Mesendoderm (in vitro differentiated cells): ENCODE measurements at regions not wholly inside any gene's neighbourhood (a gene's known extent, or its start where the extent isn't known, plus 50 kb on each side); places are given as distances from the start of the nearest gene placed in this dataset.
A peak's percentile ranks its signal among the peaks of the same experiment; 100 is the strongest.

Source experiments
- DNase-seq: peaks from one replicate; pipeline ENCODE4 v3.0.0; 2013
- H2AK5ac ChIP-seq: 2 replicates; pipeline ENCODE4 v1.6.1; 2013; ENCODE audit warnings: low read length, inconsistent platforms
- H2BK120ac ChIP-seq: 2 replicates; pipeline ENCODE4 v1.6.1; 2013; ENCODE audit warnings: low read depth, mild to moderate bottlenecking, low read length, moderate library complexity, mixed read lengths
- H2BK15ac ChIP-seq: replicated peaks from 2 replicates; pipeline ENCODE4 v1.6.1; 2013; ENCODE audit warnings: low read depth, mild to moderate bottlenecking, moderate library complexity
- H2BK5ac ChIP-seq: 2 replicates; pipeline ENCODE4 v1.6.1; 2013; ENCODE audit warnings: low read length, inconsistent platforms
- H3K18ac ChIP-seq: 2 replicates; pipeline ENCODE4 v1.6.1; 2013; ENCODE audit warnings: mild to moderate bottlenecking, low read length, mixed read lengths
- H3K23ac ChIP-seq: one replicate; pipeline ENCODE4 v1.6.1; 2013; ENCODE audit warnings: low read length
- H3K27ac ChIP-seq: 2 replicates; pipeline ENCODE4 v1.5.1; 2013; ENCODE audit warnings: low read depth, mild to moderate bottlenecking, inconsistent platforms, low read length, moderate library complexity
- H3K27me3 ChIP-seq: 2 replicates; pipeline ENCODE4 v1.6.1; 2013; ENCODE audit warnings: low read length, control low read depth, mild to moderate bottlenecking, inconsistent platforms; ENCODE audit not compliant: insufficient read depth, poor library complexity
- H3K36me3 ChIP-seq: 2 replicates; pipeline ENCODE4 v1.6.1; 2013; ENCODE audit warnings: low read length, inconsistent platforms; ENCODE audit not compliant: control insufficient read depth, insufficient read depth
- H3K4ac ChIP-seq: one replicate; pipeline ENCODE4 v1.6.1; 2013; ENCODE audit warnings: low read depth, mild to moderate bottlenecking, low read length, moderate library complexity
- H3K4me1 ChIP-seq: 2 replicates; pipeline ENCODE4 v1.6.1; 2013; ENCODE audit warnings: low read depth, low read length, inconsistent platforms; ENCODE audit not compliant: control insufficient read depth
- H3K4me2 ChIP-seq: 2 replicates; pipeline ENCODE4 v1.6.1; 2013; ENCODE audit warnings: low read length
- H3K4me3 ChIP-seq: 2 replicates; pipeline ENCODE4 v1.5.1; 2013; ENCODE audit warnings: mild to moderate bottlenecking, low read length
- H3K56ac ChIP-seq: one replicate; pipeline ENCODE4 v1.6.1; 2013; ENCODE audit warnings: low read length
- H3K79me1 ChIP-seq: 2 replicates; pipeline ENCODE4 v1.6.1; 2013; ENCODE audit warnings: low read length, inconsistent platforms
- H3K79me2 ChIP-seq: 2 replicates; pipeline ENCODE4 v1.6.1; 2013; ENCODE audit warnings: mild to moderate bottlenecking, low read length; ENCODE audit not compliant: control insufficient read depth, insufficient read depth
- H3K9ac ChIP-seq: 2 replicates; pipeline ENCODE4 v1.6.1; 2013; ENCODE audit warnings: low read length, inconsistent platforms
- H4K5ac ChIP-seq: one replicate; pipeline ENCODE4 v1.6.1; 2013; ENCODE audit warnings: low read length
- H4K8ac ChIP-seq: one replicate; pipeline ENCODE4 v1.6.1; 2013; ENCODE audit warnings: low read depth, mild to moderate bottlenecking, control low read depth, low read length, moderate library complexity
- WGBS: extraction: QIAGEN DNeasy Blood & Tissue Kit; methylation state at CpG from one replicate; pipeline ENCODE4 v1.1.7; 2013; ENCODE audit warnings: low lambda C conversion rate, missing lambda C conversion rate; ENCODE audit not compliant: insufficient coverage; ENCODE audit errors: extremely low coverage; 5-methylcytosine and 5-hydroxymethylcytosine counted together

GRCh38 chr2:12955864-12956263 lies 239.1 kb downstream of the TRIB2 start:
- Histone ChIP-seq H2BK15ac (no peak overlapping the region), H3K36me3 (no peaks in the 10 kb centered on the region), H3K4me1 (no peaks in the 10 kb centered on the region), H3K4ac (no peak overlapping the region), H3K4me2 (no peak overlapping the region), H3K18ac (no peak overlapping the region), H3K79me2 (no peaks in the 10 kb centered on the region), H3K4me3 (no peak overlapping the region), H3K56ac (no peak overlapping the region), H2BK120ac (no peak overlapping the region), H4K5ac (no peak overlapping the region), H3K23ac (no peak overlapping the region), H3K79me1 (no peaks in the 10 kb centered on the region), H3K27me3 (no peaks in the 10 kb centered on the region), H3K27ac (no peak overlapping the region), H4K8ac (no peak overlapping the region), H3K9ac (no peak overlapping the region), H2AK5ac (no peak overlapping the region), H2BK5ac (no peak overlapping the region)
- no CpG with 5 or more reads among the region's 3 CpGs for WGBS
- no peak for DNase-seq

- H3K4ac ChIP-seq = no peak overlapping the region
- no peak overlapping the region for H3K4me2 ChIP-seq
- no peaks in the 10 kb centered on the region for H3K4me1 ChIP-seq
- no peaks in the 10 kb centered on the region for H3K27me3 ChIP-seq
- no peak overlapping the region for H2BK5ac ChIP-seq
- no peak overlapping the region for H3K9ac ChIP-seq
- no peak overlapping the region for H3K27ac ChIP-seq
- H3K23ac ChIP-seq = no peak overlapping the region
- H3K79me2 ChIP-seq = no peaks in the 10 kb centered on the region
- no peaks in the 10 kb centered on the region for H3K36me3 ChIP-seq
- no peaks in the 10 kb centered on the region for H3K79me1 ChIP-seq
- no peak overlapping the region for H2BK15ac ChIP-seq
- H2BK120ac ChIP-seq = no peak overlapping the region
- no peak overlapping the region for H4K5ac ChIP-seq
- no peak overlapping the region for H3K18ac ChIP-seq
- H2AK5ac ChIP-seq = no peak overlapping the region
- H3K56ac ChIP-seq = no peak overlapping the region
- no CpG with 5 or more reads among the region's 3 CpGs for WGBS
- no peak for DNase-seq
- H4K8ac ChIP-seq = no peak overlapping the region
- H3K4me3 ChIP-seq = no peak overlapping the region
These were observed 240.5 kb downstream of the TRIB2 start for GRCh38 chr2:12957251-12957650.

- Histone ChIP-seq H3K4me3 (no peak overlapping the region), H4K5ac (no peak overlapping the region), H2BK5ac (no peak overlapping the region), H3K9ac (no peak overlapping the region), H2AK5ac (no peak overlapping the region), H2BK15ac (no peak overlapping the region), H3K27me3 (no peaks in the 10 kb centered on the region), H3K23ac (no peak overlapping the region), H3K18ac (no peak overlapping the region), H3K79me1 (no peaks in the 10 kb centered on the region), H2BK120ac (no peak overlapping the region), H3K79me2 (no peaks in the 10 kb centered on the region), H3K4me2 (no peak overlapping the region), H3K56ac (no peak overlapping the region), H3K27ac (no peak overlapping the region), H3K36me3 (no peaks in the 10 kb centered on the region), H3K4ac (no peak overlapping the region), H3K4me1 (no peaks in the 10 kb centered on the region), H4K8ac (no peak overlapping the region)
- no peak for DNase-seq
- no CpG with 5 or more reads among the region's 2 CpGs for WGBS
These were observed 243.2 kb downstream of the TRIB2 start for GRCh38 chr2:12959935-12960334.

- no peaks in the 10 kb centered on the region for H3K4me1 ChIP-seq
- no peak overlapping the region for H4K5ac ChIP-seq
- no peak overlapping the region for H2BK5ac ChIP-seq
- WGBS = no CpG with 5 or more reads among the region's 1 CpG
- DNase-seq = no peak
- H3K79me2 ChIP-seq = no peaks in the 10 kb centered on the region
- H3K27me3 ChIP-seq = no peaks in the 10 kb centered on the region
- H3K36me3 ChIP-seq = no peaks in the 10 kb centered on the region
- H3K79me1 ChIP-seq = no peaks in the 10 kb centered on the region
- H2BK15ac ChIP-seq = no peak overlapping the region
- H3K4me3 ChIP-seq = no peak overlapping the region
- H3K4me2 ChIP-seq = no peak overlapping the region
- no peak overlapping the region for H3K9ac ChIP-seq
- H2AK5ac ChIP-seq = no peak overlapping the region
- no peak overlapping the region for H2BK120ac ChIP-seq
- no peak overlapping the region for H3K4ac ChIP-seq
- H3K18ac ChIP-seq = no peak overlapping the region
- H3K56ac ChIP-seq = no peak overlapping the region
- H3K23ac ChIP-seq = no peak overlapping the region
- H3K27ac ChIP-seq = no peak overlapping the region
- no peak overlapping the region for H4K8ac ChIP-seq
These were observed 243.9 kb downstream of the TRIB2 start for GRCh38 chr2:12960671-12961070.

DNA sequence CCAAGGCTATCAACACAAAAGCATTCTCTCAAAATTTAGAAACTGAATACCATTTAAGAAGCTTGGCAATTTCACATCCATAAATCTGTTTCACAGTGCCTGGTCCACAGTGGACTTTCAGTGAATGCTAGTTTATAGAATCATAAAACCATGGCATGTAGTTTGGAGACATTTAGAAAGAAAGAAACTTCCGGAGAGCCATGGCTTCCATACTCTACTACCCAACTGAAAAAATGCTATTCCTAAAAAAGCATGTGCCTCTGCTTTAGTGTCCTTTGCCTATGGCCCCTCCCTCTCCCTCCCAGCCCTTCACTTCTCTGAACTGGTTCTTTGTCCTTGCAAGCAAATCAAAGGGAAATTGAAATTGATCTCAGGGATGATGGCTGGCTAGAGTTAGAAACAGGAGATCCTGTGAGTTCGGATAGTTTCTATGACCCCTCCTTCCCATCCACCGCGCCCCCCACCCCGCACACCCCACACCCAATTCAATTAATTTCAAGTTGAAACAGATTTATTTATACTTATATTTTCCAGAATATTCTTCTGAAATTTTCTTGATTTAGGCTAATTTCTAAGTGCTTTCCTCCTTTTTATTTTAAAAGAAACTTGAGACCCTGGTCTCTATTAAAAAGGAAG lies 248.3 kb downstream of the TRIB2 start:
- Histone ChIP-seq H2BK120ac (no peak overlapping the region), H2BK15ac (no peak overlapping the region), H3K36me3 (no peaks in the 10 kb centered on the region), H2AK5ac (no peak overlapping the region), H3K23ac (no peak overlapping the region), H3K4me3 (no peak overlapping the region), H3K4ac (no peak overlapping the region), H3K56ac (no peak overlapping the region), H3K27ac (no peak overlapping the region), H3K9ac (no peak overlapping the region), H3K4me2 (no peak overlapping the region), H3K79me2 (no peaks in the 10 kb centered on the region), H3K27me3 (no peaks in the 10 kb centered on the region), H3K79me1 (no peaks in the 10 kb centered on the region), H3K18ac (no peak overlapping the region), H2BK5ac (no peak overlapping the region), H4K8ac (peak overlapping the region; percentile 28), H4K5ac (no peak overlapping the region), H3K4me1 (no peaks in the 10 kb centered on the region)
- no CpG with 5 or more reads among the region's 5 CpGs for WGBS
- DNase-seq = peak; percentile 21

DNA sequence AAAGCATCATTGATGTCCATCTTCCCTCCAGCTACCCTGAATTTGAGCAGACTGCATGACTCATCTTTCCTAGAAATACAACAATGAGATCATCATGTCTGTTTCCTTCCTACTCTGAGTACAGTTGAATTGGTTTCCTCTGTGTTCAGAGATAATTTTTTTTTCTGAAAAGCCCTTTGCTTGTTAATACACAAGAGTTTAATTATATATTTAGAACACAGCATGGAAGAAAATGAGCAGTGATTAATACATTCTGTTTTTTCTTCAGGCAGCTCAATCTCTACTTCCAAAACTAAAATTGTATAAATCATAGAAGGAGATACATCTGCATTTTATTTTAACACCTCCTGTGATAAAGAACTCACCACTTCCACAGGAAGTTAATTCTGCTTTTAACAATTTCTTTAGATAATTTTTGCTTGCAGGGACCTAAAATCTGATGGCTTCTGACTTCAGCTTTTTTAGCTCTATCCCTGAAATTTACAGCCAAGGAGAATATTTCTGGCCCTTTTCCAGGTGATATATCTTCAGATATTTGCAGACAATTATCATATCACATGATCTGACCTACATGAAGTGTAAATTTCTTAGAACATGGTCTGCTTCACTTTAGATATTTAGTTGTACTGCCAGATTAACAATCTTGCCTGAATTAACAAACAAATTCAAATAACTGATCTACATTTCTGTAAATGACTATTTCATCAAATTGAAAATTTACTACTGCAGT lies 249.0 kb downstream of the TRIB2 start:
- H3K27ac ChIP-seq = no peak overlapping the region
- peak; percentile 56 for DNase-seq
- H2BK5ac ChIP-seq = no peak overlapping the region

More for the DNA sequence above, 249.0 kb downstream of the TRIB2 start:
- Histone ChIP-seq H4K5ac (no peak overlapping the region), H3K23ac (no peak overlapping the region), H2BK120ac (no peak overlapping the region), H3K27me3 (no peaks in the 10 kb centered on the region), H3K18ac (no peak overlapping the region), H3K36me3 (no peaks in the 10 kb centered on the region), H3K4ac (no peak overlapping the region), H2BK15ac (no peak overlapping the region), H3K4me1 (no peaks in the 10 kb centered on the region), H3K9ac (no peak overlapping the region), H2AK5ac (no peak overlapping the region), H3K56ac (no peak overlapping the region), H3K4me2 (no peak overlapping the region), H3K79me2 (no peaks in the 10 kb centered on the region), H4K8ac (no peak overlapping the region), H3K4me3 (no peak overlapping the region), H3K79me1 (no peaks in the 10 kb centered on the region)
